Stimulated activated CD8-positive, alpha-beta memory T cell treated with anti-CD3 and anti-CD28 coated beads, Interleukin-4, amount 100 ng/mL, for 48 hours (primary cell): ENCODE measurements at regions not wholly inside any gene's neighbourhood (a gene's known extent, or its start where the extent isn't known, plus 50 kb on each side); places are given as distances from the start of the nearest gene placed in this dataset.

Experiments
- DNase-seq: peaks from one replicate; pipeline ENCODE4 v3.0.0-alpha.2; 2020

- no peak for DNase-seq
Measured at GRCh38 chr2:5530011-5530696, 162.0 kb upstream of the SOX11 start.

- no peak for DNase-seq
Measured at GRCh38 chr2:5535301-5535700, 156.9 kb upstream of the SOX11 start.

- no peak for DNase-seq
Measured at GRCh38 chr2:5537180-5537688, 154.9 kb upstream of the SOX11 start.

GRCh38 chr2:5538313-5538712 lies 153.9 kb upstream of the SOX11 start:
- no peak for DNase-seq

GRCh38 chr2:5538772-5539171 lies 153.4 kb upstream of the SOX11 start:
- no peak for DNase-seq

- no peak for DNase-seq
Measured at GRCh38 chr2:5539282-5540165, 152.7 kb upstream of the SOX11 start.

GRCh38 chr2:5540856-5541255 lies 151.3 kb upstream of the SOX11 start:
- no peak for DNase-seq

- DNase-seq, result no peak
Measured at GRCh38 chr2:5544205-5544786, 147.9 kb upstream of the SOX11 start.

GRCh38 chr2:5546181-5546580 lies 146.0 kb upstream of the SOX11 start:
- DNase-seq, result no peak

GRCh38 chr2:5548991-5549715 lies 143.0 kb upstream of the SOX11 start:
- DNase-seq, result no peak

- no peak for DNase-seq
Measured at GRCh38 chr2:5549771-5550170, 142.4 kb upstream of the SOX11 start.

- DNase-seq, result no peak
Measured at GRCh38 chr2:5555636-5556035, 136.5 kb upstream of the SOX11 start.

GRCh38 chr2:5561006-5561405 lies 131.2 kb upstream of the SOX11 start:
- DNase-seq, result no peak

GRCh38 chr2:5562426-5562825 lies 129.8 kb upstream of the SOX11 start:
- DNase-seq, result no peak

- DNase-seq, result no peak
Measured at GRCh38 chr2:5562865-5563264, 129.3 kb upstream of the SOX11 start.

- DNase-seq, result no peak
Measured at GRCh38 chr2:5563411-5563810, 128.8 kb upstream of the SOX11 start.

- no peak for DNase-seq
Measured at GRCh38 chr2:5569256-5569655, 122.9 kb upstream of the SOX11 start.

- DNase-seq, result no peak
Measured at GRCh38 chr2:5576015-5576414, 116.2 kb upstream of the SOX11 start.

- DNase-seq, result no peak
Measured at GRCh38 chr2:5587766-5588165, 104.4 kb upstream of the SOX11 start.

GRCh38 chr2:5588601-5589000 lies 103.6 kb upstream of the SOX11 start:
- no peak for DNase-seq

- DNase-seq, result no peak
Measured at GRCh38 chr2:5589183-5589582, 103.0 kb upstream of the SOX11 start.

GRCh38 chr2:5590886-5591285 lies 101.3 kb upstream of the SOX11 start:
- no peak for DNase-seq

- no peak for DNase-seq
Measured at GRCh38 chr2:5592916-5593315, 99.3 kb upstream of the SOX11 start.
